Omental fat pad (tissue), 3 donors: ENCODE measurements at regions not wholly inside any gene's neighbourhood (a gene's known extent, or its start where the extent isn't known, plus 50 kb on each side); places are given as distances from the start of the nearest gene placed in this dataset.

Experiments
- ATAC-seq: fragments of 150-250 bp; one replicate; pipeline ENCODE4 v1.9.1; 2016; ENCODE audit warnings: mild to moderate bottlenecking, moderate library complexity; ENCODE audit not compliant: low FRiP score
- DNase-seq: peaks from one replicate; pipeline ENCODE4 v3.0.0-alpha.2; 2019; ENCODE audit warnings: low spot score
- TF ChIP-seq, protein P1 (sequence below), 3 donors: fragments of 450-650 bp; IDR thresholded peaks; one replicate each; pipeline ENCODE4 v1.5.1; 2016 to 2017; ENCODE audit warnings: antibody characterized with exemption in 3 of 3, mild to moderate bottlenecking in 3 of 3, moderate library complexity in 2 of 3

DNA sequence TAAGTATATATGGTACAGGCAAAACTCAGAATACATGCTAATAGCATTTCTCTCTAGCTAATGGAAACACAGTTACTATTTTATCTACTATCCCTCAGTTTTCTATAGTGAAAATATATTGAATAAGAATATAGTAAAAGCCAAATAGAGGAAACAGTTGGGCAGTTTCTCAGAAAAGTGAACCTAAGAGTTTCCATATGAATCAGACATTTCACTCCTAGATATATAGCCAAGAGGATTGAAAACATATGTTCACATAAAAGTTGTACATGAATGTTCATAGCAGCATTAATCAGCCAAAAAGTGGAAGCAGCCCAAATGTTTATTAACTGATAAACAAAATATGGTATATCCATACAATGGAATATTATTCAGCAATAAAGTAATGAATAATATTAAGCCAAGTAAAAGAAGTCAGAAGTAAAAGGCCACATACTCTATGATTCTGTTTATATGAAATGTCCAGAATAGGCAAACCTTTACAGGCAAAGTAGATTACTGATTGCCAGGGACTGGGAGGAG, 134.6 kb downstream of the CYB561 start:
- TF ChIP-seq, protein P1, sequence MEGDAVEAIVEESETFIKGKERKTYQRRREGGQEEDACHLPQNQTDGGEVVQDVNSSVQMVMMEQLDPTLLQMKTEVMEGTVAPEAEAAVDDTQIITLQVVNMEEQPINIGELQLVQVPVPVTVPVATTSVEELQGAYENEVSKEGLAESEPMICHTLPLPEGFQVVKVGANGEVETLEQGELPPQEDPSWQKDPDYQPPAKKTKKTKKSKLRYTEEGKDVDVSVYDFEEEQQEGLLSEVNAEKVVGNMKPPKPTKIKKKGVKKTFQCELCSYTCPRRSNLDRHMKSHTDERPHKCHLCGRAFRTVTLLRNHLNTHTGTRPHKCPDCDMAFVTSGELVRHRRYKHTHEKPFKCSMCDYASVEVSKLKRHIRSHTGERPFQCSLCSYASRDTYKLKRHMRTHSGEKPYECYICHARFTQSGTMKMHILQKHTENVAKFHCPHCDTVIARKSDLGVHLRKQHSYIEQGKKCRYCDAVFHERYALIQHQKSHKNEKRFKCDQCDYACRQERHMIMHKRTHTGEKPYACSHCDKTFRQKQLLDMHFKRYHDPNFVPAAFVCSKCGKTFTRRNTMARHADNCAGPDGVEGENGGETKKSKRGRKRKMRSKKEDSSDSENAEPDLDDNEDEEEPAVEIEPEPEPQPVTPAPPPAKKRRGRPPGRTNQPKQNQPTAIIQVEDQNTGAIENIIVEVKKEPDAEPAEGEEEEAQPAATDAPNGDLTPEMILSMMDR (IDR thresholded peaks at IDR 0.05), result no peak
- no peak for ATAC-seq
- no peak for DNase-seq

- TF ChIP-seq, protein P1 (IDR thresholded peaks at IDR 0.05), result no peak
- DNase-seq (no peak), ATAC-seq (no peak)
Measured at GRCh38 chr17:63314761-63315160, 131.3 kb downstream of the CYB561 start.

- ATAC-seq (no peak), DNase-seq (no peak)
- TF ChIP-seq, protein P1 (IDR thresholded peaks at IDR 0.05), result no peak
Measured at GRCh38 chr17:63316100-63316499, 130.0 kb downstream of the CYB561 start.

DNA sequence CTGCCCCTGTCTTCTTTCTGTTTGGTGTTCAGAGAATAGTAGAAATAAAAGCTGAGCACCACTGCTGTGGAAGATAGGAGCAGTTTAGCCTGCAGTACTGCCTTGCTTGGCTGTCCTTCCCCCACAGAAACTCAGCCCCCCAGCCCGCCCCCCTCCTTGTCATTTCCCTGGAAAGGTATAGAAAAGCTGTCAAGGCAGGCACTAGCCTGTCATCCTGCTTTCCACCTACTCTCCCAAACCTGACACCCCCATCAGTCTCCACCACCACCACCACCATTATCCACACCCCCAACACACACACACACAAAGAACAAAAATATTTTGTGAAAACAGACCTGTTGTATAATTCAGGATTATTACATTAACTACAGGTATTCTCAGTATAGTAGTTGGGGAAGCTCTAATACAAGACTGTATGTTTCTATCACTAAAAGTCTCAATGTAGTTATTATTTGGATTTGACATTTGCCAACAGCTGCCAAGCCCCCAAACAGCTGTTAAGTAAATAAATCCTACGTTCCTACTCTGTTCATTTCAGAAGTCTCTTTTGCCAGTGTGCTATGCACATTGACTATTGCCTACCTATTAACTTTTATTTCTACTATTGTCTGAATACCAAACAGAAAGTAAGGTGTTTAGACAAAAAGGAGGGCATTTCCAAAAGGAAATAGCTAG, 128.8 kb downstream of the CYB561 start:
- DNase-seq (no peak), ATAC-seq (no peak)
- TF ChIP-seq, protein P1 (IDR thresholded peaks at IDR 0.05), result no peak

GRCh38 chr17:63325808-63326207, 120.3 kb downstream of the CYB561 start:
- DNase-seq, result no peak
- TF ChIP-seq, protein P1 (IDR thresholded peaks at IDR 0.05), result no peak
- no peak for ATAC-seq

DNA sequence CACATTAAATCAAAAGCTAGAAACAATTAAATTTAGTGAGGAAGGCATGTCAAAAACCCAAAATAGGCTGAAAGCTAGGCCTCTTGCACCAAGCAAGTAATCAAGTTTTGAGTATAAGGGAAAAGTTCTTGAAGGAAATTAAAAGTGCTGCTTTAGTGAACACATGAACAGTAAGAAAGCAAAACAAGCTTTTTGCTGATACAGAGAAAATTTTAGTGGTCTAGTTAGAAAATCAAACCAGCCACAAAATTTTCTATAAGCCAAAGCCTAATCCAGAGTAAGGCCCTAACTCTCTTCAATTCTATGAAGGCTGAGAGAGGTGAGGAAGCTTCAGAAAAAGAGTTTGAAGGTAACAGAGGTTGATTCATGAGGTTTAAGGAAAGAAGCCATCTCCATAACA, 116.2 kb downstream of the CYB561 start:
- ATAC-seq, result no peak
- TF ChIP-seq, protein P1 (IDR thresholded peaks at IDR 0.05), result no peak
- no peak for DNase-seq
